K562 (cell line): ENCODE measurements at regions not wholly inside any gene's neighbourhood (a gene's known extent, or its start where the extent isn't known, plus 50 kb on each side); places are given as distances from the start of the nearest gene placed in this dataset.

Source experiments
- ATAC-seq: fragments of 200-7000 bp; cut with Tn5 transposase; 3 replicates; pipeline ENCODE4 v1.9.1; 2020; ENCODE audit warnings: moderate library complexity
- BruUV-seq: library from RNA; stranded (reverse); fragments of 400-500 nt; replicated peaks from 2 replicates; lab custom pipeline; 2021; lab: Mats Ljungman, UMichigan
- CTCF ChIA-PET: fragments of 300-600 bp; formaldehyde crosslinking; extraction: SDS; loops from one replicate; lab custom pipeline; 2021; ENCODE audit warnings: low intra/inter-chr PET ratio; lab: Yijun Ruan, JAX
- POLR2A ChIA-PET: fragments of 300-600, 350-650 bp; sonication (Branson Sonifier 250); formaldehyde crosslinking; extraction: SDS; loops from one replicate; lab custom pipeline; 2021; ENCODE audit warnings: antibody characterized with exemption, inconsistent platforms; lab: Yijun Ruan, JAX
- DNase-seq, 4 experiments: peaks; one replicate each; pipeline versions ENCODE4 v3.0.0 to v3.0.0-alpha.2; 2011 to 2018; ENCODE audit warnings: low spot score in 3 of 4, mixed read lengths in 3 of 4; ENCODE audit errors: extremely low read depth in 1 of 4
- FAIRE-seq: peaks from 2 replicates; lab custom pipeline; 2011; peaks lifted over from hg19 to GRCh38; lab: Jason Lieb, UNC
- H2AFZ ChIP-seq: 2 replicates; pipeline ENCODE4 v1.6.0; 2011; ENCODE audit warnings: low read depth, low read length, control low read depth, inconsistent platforms
- H3K27ac ChIP-seq: fragments of 200-600 bp; 3 replicates; pipeline ENCODE4 v1.8.0; 2011; ENCODE audit warnings: low read depth, mild to moderate bottlenecking, control low read depth, inconsistent platforms, low read length, moderate library complexity, mixed read lengths; ENCODE audit errors: extremely low read depth
- H3K27me3 ChIP-seq, 2 experiments: fragments of 300-600 bp in 1 of 2; 2 replicates in 1 of 2; 3 replicates in 1 of 2; pipeline versions ENCODE4 v1.6.0 to v1.8.0; 2011; ENCODE audit warnings: inconsistent platforms in 2 of 2, low read length in 2 of 2, mild to moderate bottlenecking in 1 of 2, mixed read lengths in 1 of 2, moderate library complexity in 1 of 2; ENCODE audit not compliant: control insufficient read depth in 2 of 2, insufficient read depth in 2 of 2
- H3K36me3 ChIP-seq: fragments of 300-600 bp; 3 replicates; pipeline ENCODE4 v1.8.0; 2011; ENCODE audit warnings: mild to moderate bottlenecking, low read length, inconsistent platforms; ENCODE audit not compliant: control insufficient read depth, insufficient read depth
- H3K4me1 ChIP-seq, 2 experiments: fragments of 200-600 bp in 1 of 2; replicated peaks in 1 of 2; 2 replicates in 1 of 2; 3 replicates in 1 of 2; pipeline versions ENCODE4 v1.5.1 to v1.8.0; 2011; ENCODE audit warnings: inconsistent platforms in 2 of 2, low read length in 2 of 2, mild to moderate bottlenecking in 1 of 2, mixed read lengths in 1 of 2, moderate library complexity in 1 of 2; ENCODE audit not compliant: control insufficient read depth in 2 of 2, insufficient read depth in 2 of 2
- H3K4me2 ChIP-seq: 2 replicates; pipeline ENCODE4 v1.6.1; 2011; ENCODE audit warnings: low read length, control low read depth, inconsistent platforms, mixed read lengths; ENCODE audit not compliant: insufficient read depth
- H3K4me3 ChIP-seq: fragments of 200-600 bp; sonication (generic), shearing (Covaris generic); 2 replicates; pipeline ENCODE4 v1.5.1; 2016; ENCODE audit warnings: control low read depth, inconsistent platforms
- H3K79me2 ChIP-seq: fragments of 200-600 bp; 3 replicates; pipeline ENCODE4 v1.8.0; 2011; ENCODE audit warnings: low read length, inconsistent platforms; ENCODE audit not compliant: control insufficient read depth, insufficient read depth
- H3K9ac ChIP-seq, 2 experiments: 2 replicates each; pipeline versions ENCODE4 v1.6.0 to v1.6.1; 2011; ENCODE audit warnings: low read depth in 2 of 2, low read length in 2 of 2, control low read depth in 1 of 2, inconsistent platforms in 1 of 2, mild to moderate bottlenecking in 1 of 2, mixed read lengths in 1 of 2; ENCODE audit not compliant: insufficient read depth in 1 of 2
- H3K9me1 ChIP-seq: one replicate; pipeline ENCODE4 v1.6.0; 2011; ENCODE audit warnings: inconsistent platforms, mild to moderate bottlenecking, low read length, moderate library complexity; ENCODE audit not compliant: control insufficient read depth, insufficient read depth
- H3K9me3 ChIP-seq: replicated peaks from 2 replicates; pipeline ENCODE4 v1.5.1; 2011; ENCODE audit warnings: low read depth, low read length, inconsistent platforms; ENCODE audit not compliant: control insufficient read depth, insufficient read depth
- H4K20me1 ChIP-seq: replicated peaks from 2 replicates; pipeline ENCODE4 v1.6.1; 2011; ENCODE audit warnings: low read length, inconsistent platforms, mixed read lengths; ENCODE audit not compliant: control insufficient read depth, insufficient read depth
- CREB3L1 ChIP-seq: fragments of 450-650 bp; IDR thresholded peaks from 2 replicates; pipeline ENCODE4 v1.6.1; 2014; ENCODE audit warnings: low read depth, mild to moderate bottlenecking, moderate library complexity, borderline replicate concordance
- ETV5 ChIP-seq: sonication (generic); formaldehyde crosslinking; IDR thresholded peaks from 2 replicates; pipeline ENCODE4 v1.4.0; 2020; ENCODE audit warnings: low read depth, mild to moderate bottlenecking, missing genetic modification reagents
- FOS ChIP-seq: IDR thresholded peaks from 3 replicates; pipeline ENCODE4 v1.6.1; 2011; ENCODE audit not compliant: insufficient read length; ENCODE audit errors: extremely low read depth
- FOXK2 ChIP-seq, 2 experiments: fragments of 450-650 bp; IDR thresholded peaks in 1 of 2; conservative IDR thresholded peaks in 1 of 2; 2 replicates each; pipeline ENCODE4 v1.6.1; 2016; ENCODE audit warnings: low read depth in 2 of 2, mild to moderate bottlenecking in 1 of 2
- IFI16 ChIP-seq: fragments of 250-450 bp; sonication (Bioruptor Pico); IDR thresholded peaks from 2 replicates; pipeline ENCODE4 v2.1.2; 2022; ENCODE audit warnings: mild to moderate bottlenecking, inconsistent platforms
- KAT2B ChIP-seq: IDR thresholded peaks from one replicate; pipeline ENCODE4 v1.6.1; 2012; ENCODE audit warnings: low read depth, mild to moderate bottlenecking, control low read depth, inconsistent platforms, low read length, moderate library complexity
- POLR2AphosphoS2 ChIP-seq: IDR thresholded peaks from 2 replicates; pipeline ENCODE4 v1.6.1; 2012; ENCODE audit warnings: low read length, improper control_type of control experiment
- PPARD ChIP-seq: fragments of 250-450 bp; sonication (Bioruptor Pico); IDR thresholded peaks from 2 replicates; pipeline ENCODE4 v1.8.0; 2022; ENCODE audit warnings: inconsistent platforms, mild to moderate bottlenecking, moderate library complexity
- RAD21 ChIP-seq, 2 experiments: fragments of 250-450 bp in 1 of 2; fragments of 450-650 bp in 1 of 2; sonication (Bioruptor Pico) in 1 of 2; formaldehyde crosslinking in 1 of 2; IDR thresholded peaks in 1 of 2; conservative IDR thresholded peaks in 1 of 2; 2 replicates each; pipeline versions ENCODE4 v1.4.0 to v1.8.0; 2020 to 2022; ENCODE audit warnings: mild to moderate bottlenecking in 2 of 2, moderate library complexity in 1 of 2
- RAD51 ChIP-seq: fragments of 450-650 bp; IDR thresholded peaks from 2 replicates; pipeline ENCODE4 v1.7.1; 2016; ENCODE audit warnings: low read depth, mild to moderate bottlenecking, borderline replicate concordance
- RB1 ChIP-seq: fragments of 450-650 bp; IDR thresholded peaks from 2 replicates; pipeline ENCODE4 v1.6.1; 2017; ENCODE audit warnings: low read depth, mild to moderate bottlenecking
- SMARCC2 ChIP-seq: fragments of 450-650 bp; IDR thresholded peaks from 2 replicates; pipeline ENCODE4 v1.6.1; 2017; ENCODE audit warnings: antibody characterized with exemption, moderate library complexity, mild to moderate bottlenecking, low read depth
- THAP7 ChIP-seq: fragments of 250-450 bp; sonication (Bioruptor Pico); IDR thresholded peaks from 2 replicates; pipeline ENCODE4 v1.5.0; 2021
- TOE1 ChIP-seq, 2 experiments: fragments of 450-650 bp in 1 of 2; sonication (generic) in 1 of 2; formaldehyde crosslinking in 1 of 2; IDR thresholded peaks; 2 replicates each; pipeline versions ENCODE4 v1.7.1 to v1.8.0; 2016 to 2022; ENCODE audit warnings: borderline replicate concordance in 2 of 2, mild to moderate bottlenecking in 2 of 2, antibody characterized with exemption in 1 of 2, inconsistent platforms in 1 of 2, low read depth in 1 of 2, missing genetic modification reagents in 1 of 2, moderate library complexity in 1 of 2
- ZNF140 ChIP-seq: fragments of 250-450 bp; sonication (Bioruptor Pico); IDR thresholded peaks from 2 replicates; pipeline ENCODE4 v1.8.0; 2021; ENCODE audit warnings: moderate library complexity, mild to moderate bottlenecking, inconsistent platforms
- ZNF224 ChIP-seq: sonication (generic); formaldehyde crosslinking; IDR thresholded peaks from 2 replicates; pipeline ENCODE4 v1.8.0; 2022; ENCODE audit warnings: mild to moderate bottlenecking, missing genetic modification reagents
- ZNF551 ChIP-seq: fragments of 250-450 bp; sonication (Bioruptor Pico); IDR thresholded peaks from 2 replicates; pipeline ENCODE4 v1.5.0; 2021; ENCODE audit warnings: mild to moderate bottlenecking, moderate library complexity
- ZNF766 ChIP-seq: fragments of 200-800 bp; sonication (Bioruptor generic); conservative IDR thresholded peaks from 2 replicates; pipeline ENCODE4 v1.6.1; 2016; ENCODE audit warnings: missing genetic modification characterization, missing compliant biosample characterization
- whole genome bisulfite sequencing: fragments of 100-300 bp; shearing (Covaris generic); methylation state at CpG from one replicate; pipeline ENCODE4 v1.1.6; 2016; ENCODE audit warnings: low coverage, mixed read lengths; ENCODE audit not compliant: insufficient coverage; ENCODE audit errors: missing lambda C conversion rate; 5-methylcytosine and 5-hydroxymethylcytosine counted together
- in situ Hi-C: fragments of 300-500 bp; cut with MboI; formaldehyde crosslinking; loops from 4 replicates; pipeline ENCODE4 v1.15.0; 2018; ENCODE audit warnings: inconsistent platforms, mixed read lengths
- intact Hi-C: fragments of 100-400 bp; cut with micrococcal nuclease; formaldehyde crosslinking; loops from 2 replicates; pipeline ENCODE4 v1.14.2; 2022

DNA sequence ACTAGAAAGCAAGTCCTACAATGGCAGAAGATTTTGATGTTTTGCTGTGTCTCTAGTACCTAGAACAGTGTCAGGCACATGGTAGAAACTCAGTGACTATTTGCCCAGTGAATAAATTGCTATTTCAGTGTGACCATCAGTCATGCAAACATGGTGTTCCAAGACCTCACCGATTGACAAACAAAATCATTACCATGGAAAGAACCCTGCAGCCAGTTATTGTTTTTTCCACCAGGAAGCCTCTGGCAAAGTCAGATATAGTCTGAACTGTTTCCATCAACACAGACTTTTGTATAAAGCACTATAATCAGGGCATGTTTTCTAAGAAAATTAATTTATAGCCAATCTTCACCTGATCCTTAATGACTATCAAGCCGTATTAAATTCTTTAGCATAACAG lies 97.3 kb upstream of the RASSF8 start:
- H2AFZ ChIP-seq: no peak overlapping the region
- H3K9ac ChIP-seq: no peak overlapping the region
- ATAC-seq (no peak), FAIRE-seq (no peak), DNase-seq (no peak)
- H3K36me3 ChIP-seq: no peaks in the 10 kb centered on the region
- WGBS: 2% methylated on average over 2 of the region's 2 CpGs
- no peaks in the 10 kb centered on the region for H4K20me1 ChIP-seq
- no peak for TF ChIP-seq PPARD (CRISPR knock-in tag)
- no peak for TF ChIP-seq SMARCC2
- no peak for TF ChIP-seq ETV5
- no peak for TF ChIP-seq RAD21 (CRISPR knock-in tag; conservative IDR thresholded peaks at IDR 0.05 in 1 of 2, IDR thresholded peaks at IDR 0.05 in 1 of 2)
- TF ChIP-seq RB1: no peak
- TF ChIP-seq KAT2B: no peak
- no peak for TF ChIP-seq ZNF140 (CRISPR knock-in tag)
- no peak for TF ChIP-seq ZNF766 (CRISPR knock-in tag)
- no peak for TF ChIP-seq RAD51
- TF ChIP-seq ZNF551 (CRISPR knock-in tag): no peak
- TF ChIP-seq FOXK2 (conservative IDR thresholded peaks at IDR 0.05 in 1 of 2, IDR thresholded peaks at IDR 0.05 in 1 of 2; ENCODE audit: low read depth in 2 of 2): no peak
- TF ChIP-seq CREB3L1: no peak
- TF ChIP-seq THAP7 (CRISPR knock-in tag): no peak
- no peak for TF ChIP-seq IFI16
- no peak for TF ChIP-seq FOS
- no peak for TF ChIP-seq POLR2AphosphoS2
- TF ChIP-seq TOE1 (IDR thresholded peaks at IDR 0.05; ENCODE audit: borderline replicate concordance): no peak
- no peak for TF ChIP-seq TOE1 (CRISPR knock-in tag; IDR thresholded peaks at IDR 0.05; ENCODE audit: borderline replicate concordance, low read depth)
- no peak for TF ChIP-seq ZNF224 (CRISPR knock-in tag)
- in situ Hi-C loops: no loop called here
- no peaks in the 10 kb centered on the region for H3K79me2 ChIP-seq
- no peaks in the 10 kb centered on the region for H3K27me3 ChIP-seq
- POLR2A ChIA-PET: interaction anchor here (0.7 kb wide), 1 partner anchor 181 kb away, joined by 3 read pairs; no protein-coding TSS in a partner anchor
- no peaks in the 10 kb centered on the region for H3K9me3 ChIP-seq
- H3K4me2 ChIP-seq: no peak overlapping the region
- no TSS peak for BruUV-seq
- no peaks in the 10 kb centered on the region for H3K4me1 ChIP-seq
- H3K9me1 ChIP-seq: no peaks in the 10 kb centered on the region
- CTCF ChIA-PET: no interaction called here
- H3K27ac ChIP-seq: no peak overlapping the region
- no peak overlapping the region for H3K4me3 ChIP-seq
- intact Hi-C loops: no loop called here
